ENCODE measurements at regions not wholly inside any gene's neighbourhood (a gene's known extent, or its start where the extent isn't known, plus 50 kb on each side); places are given as distances from the start of the nearest gene placed in this dataset.
A peak's percentile ranks its signal among the peaks of the same experiment; 100 is the strongest.

GRCh38 chr4:60759518-60760245 lies 440.4 kb upstream of the ADGRL3 start:
- DNase-seq (ENCODE audit: low read depth): no peak

- DNase-seq (ENCODE audit: low read depth): no peak
Observed at GRCh38 chr4:60780874-60781273, 419.3 kb upstream of the ADGRL3 start.

- DNase-seq (ENCODE audit: low read depth): no peak
Observed at GRCh38 chr4:60790608-60791007, 409.5 kb upstream of the ADGRL3 start.

GRCh38 chr4:60794372-60794771 lies 405.8 kb upstream of the ADGRL3 start:
- DNase-seq (ENCODE audit: low read depth): no peak

- no peak for DNase-seq (ENCODE audit: low read depth)
Observed at GRCh38 chr4:60799214-60799613, 400.9 kb upstream of the ADGRL3 start.

- DNase-seq (ENCODE audit: low read depth): no peak
Observed at GRCh38 chr4:60800701-60801100, 399.4 kb upstream of the ADGRL3 start.

GRCh38 chr4:60805500-60806313 lies 394.4 kb upstream of the ADGRL3 start:
- DNase-seq (ENCODE audit: low read depth): peak; percentile 18

- no peak for DNase-seq (ENCODE audit: low read depth)
Observed at GRCh38 chr4:60808726-60809485, 391.2 kb upstream of the ADGRL3 start.

GRCh38 chr4:60809486-60809800 lies 390.7 kb upstream of the ADGRL3 start:
- DNase-seq (ENCODE audit: low read depth): no peak

- no peak for DNase-seq (ENCODE audit: low read depth)
Observed at GRCh38 chr4:60812811-60813210, 387.3 kb upstream of the ADGRL3 start.

- no peak for DNase-seq (ENCODE audit: low read depth)
Observed at GRCh38 chr4:60814549-60814948, 385.6 kb upstream of the ADGRL3 start.

- DNase-seq (ENCODE audit: low read depth): no peak
Observed at GRCh38 chr4:60817609-60818008, 382.5 kb upstream of the ADGRL3 start.

- no peak for DNase-seq (ENCODE audit: low read depth)
Observed at GRCh38 chr4:60822986-60823385, 377.1 kb upstream of the ADGRL3 start.

- DNase-seq (ENCODE audit: low read depth): no peak
Observed at GRCh38 chr4:60840020-60840419, 360.1 kb upstream of the ADGRL3 start.

GRCh38 chr4:60846678-60847077 lies 353.4 kb upstream of the ADGRL3 start:
- DNase-seq (ENCODE audit: low read depth): no peak

GRCh38 chr4:60847614-60848013 lies 352.5 kb upstream of the ADGRL3 start:
- DNase-seq (ENCODE audit: low read depth): no peak

- no peak for DNase-seq (ENCODE audit: low read depth)
Observed at GRCh38 chr4:60857130-60857753, 342.9 kb upstream of the ADGRL3 start.

- DNase-seq (ENCODE audit: low read depth): no peak
Observed at GRCh38 chr4:60863442-60863841, 336.7 kb upstream of the ADGRL3 start.

- DNase-seq (ENCODE audit: low read depth): no peak
Observed at GRCh38 chr4:60865273-60865672, 334.9 kb upstream of the ADGRL3 start.

- DNase-seq (ENCODE audit: low read depth): no peak
Observed at GRCh38 chr4:60868232-60868960, 331.7 kb upstream of the ADGRL3 start.

GRCh38 chr4:60879135-60879701 lies 320.9 kb upstream of the ADGRL3 start:
- no peak for DNase-seq (ENCODE audit: low read depth)
